GM11168 (cell line): ENCODE measurements at regions not wholly inside any gene's neighbourhood (a gene's known extent, or its start where the extent isn't known, plus 50 kb on each side); places are given as distances from the start of the nearest gene placed in this dataset.
"Not testable (repeated sequence)": the region's sequence is repeated elsewhere in the genome, so short reads cannot be mapped to it uniquely, and the experiment has no call there.

Experiments
- in situ Hi-C: fragments of 300-500 bp; cut with MboI; formaldehyde crosslinking; loops from one replicate; pipeline ENCODE4 v1.12.0; 2022; ENCODE audit warnings: low sequenced_read_pairs; ENCODE audit not compliant: unreplicated experiment

- in situ Hi-C loops = no loop called here
Observed at GRCh38 chr14:30153717-30154116, 226.1 kb upstream of the PRKD1 start.

- in situ Hi-C loops = no loop called here
Observed at GRCh38 chr14:30156571-30156970, 228.9 kb upstream of the PRKD1 start.

GRCh38 chr14:30158299-30158698 lies 230.7 kb upstream of the PRKD1 start:
- in situ Hi-C loops = no loop called here

GRCh38 chr14:30159374-30159773 lies 231.7 kb upstream of the PRKD1 start:
- in situ Hi-C loops = no loop called here

- in situ Hi-C loops = no loop called here
Observed at GRCh38 chr14:30160608-30161007, 233.0 kb upstream of the PRKD1 start.

- in situ Hi-C loops = no loop called here
Observed at GRCh38 chr14:30162066-30162465, 234.4 kb upstream of the PRKD1 start.

GRCh38 chr14:30165255-30165654 lies 237.6 kb upstream of the PRKD1 start:
- in situ Hi-C loops = no loop called here

GRCh38 chr14:30177781-30178180 lies 250.1 kb upstream of the PRKD1 start:
- in situ Hi-C loops = no loop called here

GRCh38 chr14:30179381-30180130 lies 251.9 kb upstream of the PRKD1 start:
- in situ Hi-C loops = no loop called here

GRCh38 chr14:30180219-30180618 lies 252.6 kb upstream of the PRKD1 start:
- in situ Hi-C loops = no loop called here

GRCh38 chr14:30185832-30186231 lies 258.2 kb upstream of the PRKD1 start:
- in situ Hi-C loops = no loop called here

- in situ Hi-C loops = no loop called here
Observed at GRCh38 chr14:30191639-30192279, 264.1 kb upstream of the PRKD1 start.

- in situ Hi-C loops = no loop called here
Observed at GRCh38 chr14:30193101-30193500, 265.5 kb upstream of the PRKD1 start.

- in situ Hi-C loops = no loop called here
Observed at GRCh38 chr14:30193845-30194501, 266.3 kb upstream of the PRKD1 start.

- in situ Hi-C loops = no loop called here
Observed at GRCh38 chr14:30194741-30195148, 267.1 kb upstream of the PRKD1 start.

GRCh38 chr14:30195941-30196340 lies 268.3 kb upstream of the PRKD1 start:
- in situ Hi-C loops = no loop called here

- in situ Hi-C loops = no loop called here
Observed at GRCh38 chr14:30196861-30197260, 269.2 kb upstream of the PRKD1 start.

- in situ Hi-C loops = not testable (repeated sequence)
Observed at GRCh38 chr14:30198720-30199119, 271.1 kb upstream of the PRKD1 start.

GRCh38 chr14:30204431-30204980 lies 276.9 kb upstream of the PRKD1 start:
- in situ Hi-C loops = no loop called here

- in situ Hi-C loops = no loop called here
Observed at GRCh38 chr14:30209136-30209535, 281.5 kb upstream of the PRKD1 start.

GRCh38 chr14:30210630-30211029 lies 283.0 kb upstream of the PRKD1 start:
- in situ Hi-C loops = no loop called here
